H1 (cell line): ENCODE measurements at regions not wholly inside any gene's neighbourhood (a gene's known extent, or its start where the extent isn't known, plus 50 kb on each side); places are given as distances from the start of the nearest gene placed in this dataset.

ENCODE experiments used
- CTCF ChIA-PET: fragments of 300-600 bp; sonication (Branson Sonifier 250); formaldehyde crosslinking; loops from one replicate; lab custom pipeline; 2021; ENCODE audit not compliant: partially characterized antibody; lab: Charles Lee
- POLR2A ChIA-PET: fragments of 300-600 bp; sonication (Branson Sonifier 250); formaldehyde crosslinking; loops from one replicate; lab custom pipeline; 2021; ENCODE audit warnings: inconsistent platforms; ENCODE audit not compliant: partially characterized antibody; lab: Charles Lee
- DNase-seq, 2 experiments: peaks; one replicate each; pipeline versions ENCODE4 v3.0.0 to v3.0.0-alpha.2; 2010 to 2022; ENCODE audit warnings: low spot score in 2 of 2, low read depth in 1 of 2, mixed read lengths in 1 of 2
- FAIRE-seq: peaks from 2 replicates; lab custom pipeline; 2011; peaks lifted over from hg19 to GRCh38; lab: Jason Lieb, UNC
- H2AFZ ChIP-seq: 2 replicates; pipeline ENCODE4 v1.8.1; 2012; ENCODE audit warnings: low read length, inconsistent platforms
- H2AK5ac ChIP-seq: 2 replicates; pipeline ENCODE4 v1.6.1; 2013; ENCODE audit warnings: low read depth, low read length
- H2BK120ac ChIP-seq: replicated peaks from 2 replicates; pipeline ENCODE3; 2013; ENCODE audit warnings: low read depth, low read length, inconsistent platforms
- H2BK12ac ChIP-seq: 2 replicates; pipeline ENCODE4 v1.6.1; 2013; ENCODE audit warnings: low read depth, low read length
- H2BK15ac ChIP-seq: 2 replicates; pipeline ENCODE4 v1.6.1; 2013; ENCODE audit warnings: low read length
- H2BK20ac ChIP-seq: 2 replicates; pipeline ENCODE4 v1.6.1; 2013; ENCODE audit warnings: low read length
- H2BK5ac ChIP-seq: 2 replicates; pipeline ENCODE4 v1.6.1; 2013; ENCODE audit warnings: low read depth, low read length
- H3K14ac ChIP-seq: 2 replicates; pipeline ENCODE4 v1.6.1; 2013; ENCODE audit warnings: inconsistent platforms; ENCODE audit not compliant: insufficient read length
- H3K18ac ChIP-seq: 2 replicates; pipeline ENCODE4 v1.6.1; 2013; ENCODE audit warnings: low read length; ENCODE audit errors: extremely low read depth
- H3K23ac ChIP-seq: 2 replicates; pipeline ENCODE4 v1.6.1; 2013; ENCODE audit warnings: inconsistent platforms; ENCODE audit not compliant: insufficient read length
- H3K23me2 ChIP-seq: 2 replicates; pipeline ENCODE4 v1.6.1; 2013; ENCODE audit warnings: low read depth, low read length
- H3K27ac ChIP-seq: 2 replicates; pipeline ENCODE4 v1.6.1; 2011; ENCODE audit warnings: low read depth, low read length, inconsistent platforms
- H3K27me3 ChIP-seq, 4 experiments: replicated peaks in 1 of 4; 1 replicate in 1 of 4; 2 replicates in 3 of 4; pipeline versions ENCODE4 v1.6.1 to v1.8.1; 2011 to 2013; ENCODE audit warnings: low read length in 3 of 4, mild to moderate bottlenecking in 3 of 4, inconsistent platforms in 2 of 4, mixed read lengths in 2 of 4, moderate library complexity in 1 of 4; ENCODE audit not compliant: control insufficient read depth in 3 of 4, insufficient read depth in 3 of 4; ENCODE audit errors: extremely low read depth in 1 of 4
- H3K36me3 ChIP-seq, 4 experiments: 2 replicates each; pipeline versions ENCODE4 v1.6.1 to v1.8.1; 2011 to 2013; ENCODE audit warnings: mild to moderate bottlenecking in 4 of 4, low read length in 3 of 4, moderate library complexity in 2 of 4, control low read depth in 1 of 4, inconsistent platforms in 1 of 4; ENCODE audit not compliant: insufficient read depth in 4 of 4, control insufficient read depth in 2 of 4
- H3K4ac ChIP-seq: replicated peaks from 2 replicates; pipeline ENCODE3; 2013; ENCODE audit warnings: low read length, low read depth, mixed read lengths, inconsistent platforms; ENCODE audit not compliant: insufficient read length
- H3K4me1 ChIP-seq, 4 experiments: replicated peaks in 1 of 4; 1 replicate in 1 of 4; 2 replicates in 3 of 4; pipeline versions ENCODE4 v1.6.1 to v1.8.1; 2011 to 2013; ENCODE audit warnings: low read length in 3 of 4, inconsistent platforms in 2 of 4, mixed read lengths in 1 of 4; ENCODE audit not compliant: insufficient read depth in 4 of 4, control insufficient read depth in 3 of 4
- H3K4me2 ChIP-seq, 2 experiments: 2 replicates each; pipeline versions ENCODE4 v1.6.1 to v1.8.1; 2011 to 2013; ENCODE audit warnings: low read depth in 2 of 2, low read length in 2 of 2, control low read depth in 1 of 2, inconsistent platforms in 1 of 2, mild to moderate bottlenecking in 1 of 2; ENCODE audit not compliant: insufficient read depth in 1 of 2
- H3K4me3 ChIP-seq, 4 experiments: fragments of 200-600, 300-600 bp in 1 of 4; sonication (generic), shearing (Covaris generic), sonication (Bioruptor Twin) in 1 of 4; 2 replicates each; pipeline versions ENCODE4 v1.5.1 to v1.8.1; 2011 to 2016; ENCODE audit warnings: low read length in 4 of 4, low read depth in 3 of 4, control low read depth in 2 of 4, inconsistent platforms in 2 of 4, mild to moderate bottlenecking in 2 of 4, mixed read lengths in 1 of 4, moderate library complexity in 1 of 4; ENCODE audit not compliant: insufficient read depth in 2 of 4; ENCODE audit errors: extremely low read depth in 1 of 4
- H3K56ac ChIP-seq: replicated peaks from 2 replicates; pipeline ENCODE3; 2013; ENCODE audit warnings: low read depth, mild to moderate bottlenecking, mixed read lengths, low read length, inconsistent platforms; ENCODE audit not compliant: insufficient read length
- H3K79me1 ChIP-seq: 2 replicates; pipeline ENCODE4 v1.6.1; 2013; ENCODE audit warnings: low read depth, low read length, control low read depth
- H3K79me2 ChIP-seq, 2 experiments: 2 replicates each; pipeline versions ENCODE4 v1.6.1 to v1.8.1; 2012 to 2013; ENCODE audit warnings: low read length in 2 of 2, mild to moderate bottlenecking in 2 of 2, inconsistent platforms in 1 of 2; ENCODE audit not compliant: insufficient read depth in 2 of 2, control insufficient read depth in 1 of 2
- H3K9ac ChIP-seq, 4 experiments: replicated peaks in 1 of 4; 1 replicate in 1 of 4; 2 replicates in 3 of 4; pipeline versions ENCODE4 v1.6.1 to v1.8.1; 2011 to 2013; ENCODE audit warnings: low read depth in 3 of 4, low read length in 3 of 4, control low read depth in 2 of 4, mild to moderate bottlenecking in 2 of 4, moderate library complexity in 2 of 4, inconsistent platforms in 1 of 4; ENCODE audit errors: extremely low read depth in 1 of 4
- H3K9me3 ChIP-seq, 2 experiments: 2 replicates each; pipeline versions ENCODE4 v1.6.1 to v1.8.1; 2012 to 2013; ENCODE audit warnings: mild to moderate bottlenecking in 2 of 2, moderate library complexity in 2 of 2, control low read depth in 1 of 2, inconsistent platforms in 1 of 2, low read depth in 1 of 2, low read length in 1 of 2, mixed read lengths in 1 of 2; ENCODE audit not compliant: insufficient read depth in 2 of 2
- H4K20me1 ChIP-seq, 2 experiments: replicated peaks in 1 of 2; 2 replicates each; pipeline versions ENCODE3 to v1.8.1; 2011 to 2013; ENCODE audit warnings: inconsistent platforms in 2 of 2, low read length in 2 of 2, mild to moderate bottlenecking in 1 of 2; ENCODE audit not compliant: insufficient read depth in 2 of 2, control insufficient read depth in 1 of 2
- H4K5ac ChIP-seq: 2 replicates; pipeline ENCODE4 v1.6.1; 2013; ENCODE audit warnings: low read length, low read depth, mixed read lengths, inconsistent platforms; ENCODE audit not compliant: insufficient read length
- H4K8ac ChIP-seq: 2 replicates; pipeline ENCODE4 v1.8.0; 2013; ENCODE audit warnings: mild to moderate bottlenecking, moderate library complexity, low read length, inconsistent platforms; ENCODE audit not compliant: insufficient read depth; ENCODE audit errors: extremely low read depth
- H4K91ac ChIP-seq: replicated peaks from 2 replicates; pipeline ENCODE3; 2013; ENCODE audit warnings: low read length, mixed read lengths, inconsistent platforms; ENCODE audit not compliant: insufficient read length
- CBX8 ChIP-seq: fragments of 300-800, 300-1000 bp; sonication (generic); IDR thresholded peaks from 2 replicates; pipeline ENCODE4 v1.7.1; 2016; ENCODE audit warnings: low read depth, low read length, borderline replicate concordance
- CHD1 ChIP-seq: IDR thresholded peaks from 2 replicates; pipeline ENCODE4 v1.6.1; 2012; ENCODE audit warnings: low read depth, low read length, improper control_type of control experiment
- CREB1 ChIP-seq: IDR thresholded peaks from 2 replicates; pipeline ENCODE4 v1.6.1; 2012; ENCODE audit warnings: inconsistent platforms
- EP300 ChIP-seq, 2 experiments: IDR thresholded peaks; 1 replicate in 1 of 2; 2 replicates in 1 of 2; pipeline ENCODE4 v1.6.1; 2011 to 2012; ENCODE audit warnings: low read depth in 2 of 2, low read length in 2 of 2, mild to moderate bottlenecking in 2 of 2, borderline replicate concordance in 1 of 2, inconsistent platforms in 1 of 2, moderate library complexity in 1 of 2
- NRF1 ChIP-seq: IDR thresholded peaks from 2 replicates; pipeline ENCODE4 v1.6.1; 2011; ENCODE audit warnings: mild to moderate bottlenecking, low read depth, low read length, improper control_type of control experiment
- RFX5 ChIP-seq: IDR thresholded peaks from 2 replicates; pipeline ENCODE4 v1.6.1; 2011; ENCODE audit warnings: low read depth, low read length, improper control_type of control experiment, borderline replicate concordance
- SIN3A ChIP-seq, 2 experiments: IDR thresholded peaks in 1 of 2; conservative IDR thresholded peaks in 1 of 2; 2 replicates each; pipeline ENCODE4 v1.6.1; 2011 to 2012; ENCODE audit warnings: low read length in 2 of 2, improper control_type of control experiment in 1 of 2, low read depth in 1 of 2, mild to moderate bottlenecking in 1 of 2
- SIX5 ChIP-seq: IDR thresholded peaks from 2 replicates; pipeline ENCODE4 v1.6.1; 2011; ENCODE audit warnings: mild to moderate bottlenecking, low read depth, low read length
- SP1 ChIP-seq: IDR thresholded peaks from 2 replicates; pipeline ENCODE4 v1.6.1; 2011; ENCODE audit warnings: low read depth, low read length
- SP2 ChIP-seq: IDR thresholded peaks from 2 replicates; pipeline ENCODE4 v1.6.1; 2012; ENCODE audit warnings: mild to moderate bottlenecking, low read length, inconsistent platforms
- TAF1 ChIP-seq: IDR thresholded peaks from 2 replicates; pipeline ENCODE4 v1.6.1; 2011; ENCODE audit warnings: mild to moderate bottlenecking, low read depth, low read length
- YY1 ChIP-seq: IDR thresholded peaks from 2 replicates; pipeline ENCODE4 v1.6.1; 2011; ENCODE audit warnings: low read depth, mild to moderate bottlenecking, low read length
- WGBS, 2 experiments: shearing (Covaris generic) in 1 of 2; methylation state at CpG; one replicate each; pipeline versions ENCODE4 v1.1.6 to v1.1.7; 2013 to 2015; ENCODE audit warnings: low lambda C conversion rate in 2 of 2, mixed read lengths in 2 of 2, inconsistent platforms in 1 of 2, low coverage in 1 of 2, missing lambda C conversion rate in 1 of 2; ENCODE audit not compliant: insufficient replicate concordance in 2 of 2, insufficient coverage in 1 of 2, insufficient read length in 1 of 2; ENCODE audit errors: extremely low coverage in 1 of 2, missing lambda C conversion rate in 1 of 2; 5-methylcytosine and 5-hydroxymethylcytosine counted together
- TF ChIP-seq, protein P1 (sequence below): IDR thresholded peaks from 2 replicates; pipeline ENCODE4 v1.6.1; 2011; ENCODE audit warnings: low read length, improper control_type of control experiment

DNA sequence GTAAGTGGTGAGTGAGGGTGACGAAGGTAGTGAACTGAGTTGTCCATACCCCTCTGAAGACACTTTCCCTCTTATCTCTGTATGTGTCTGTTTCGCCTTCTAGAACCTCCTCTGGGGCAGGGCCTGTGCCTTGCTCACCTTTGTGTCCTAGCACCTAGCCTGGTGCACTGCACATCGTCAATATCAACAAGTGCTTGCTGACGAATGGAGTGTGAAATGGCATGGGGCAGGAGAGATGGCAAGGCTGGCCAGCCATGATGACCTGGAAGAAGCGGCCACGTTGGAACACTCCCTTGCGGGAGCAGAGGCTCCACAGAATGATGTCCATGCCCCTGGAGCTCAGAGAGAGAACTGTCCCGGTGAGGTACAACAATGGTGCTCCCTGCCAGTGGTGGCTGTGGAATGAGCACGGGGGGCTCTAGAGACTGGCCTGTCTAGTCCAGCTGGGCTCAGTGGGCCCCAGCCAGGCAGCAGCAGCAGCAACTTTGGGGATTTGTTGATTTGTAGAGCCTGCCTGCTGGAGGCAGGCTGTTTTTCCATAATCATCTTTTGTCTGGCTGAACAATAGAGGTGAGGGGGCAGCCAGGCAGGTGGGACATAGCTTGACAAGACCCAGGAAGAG, 112.2 kb upstream of the PJA1 start:
- H4K8ac ChIP-seq: peak overlapping the region; percentile 57; the same call in 1 of the 2 replicates
- no peaks in the 10 kb centered on the region for H3K79me2 ChIP-seq
- WGBS, 2 experiments: 74 to 100% methylated on average over 1 to 6 of the region's 9 CpGs
- H2AFZ ChIP-seq: no peak overlapping the region
- no peaks in the 10 kb centered on the region for H3K79me1 ChIP-seq
- peaks cover 3 to 19% (median 9%) of the 10 kb centered on the region in 4 experiments for H3K4me1 ChIP-seq
- no peak overlapping the region for H2BK5ac ChIP-seq
- no peak overlapping the region for H3K27ac ChIP-seq
- FAIRE-seq: no peak
- ChIA-PET CTCF (interaction anchor here (1.1 to 1.6 kb wide), 2 partner anchors 9 to 184 kb away, joined by 3 to 4 read pairs; no protein-coding TSS in a partner anchor), POLR2A (interaction anchor here (1.7 kb wide), 1 partner anchor 128 kb away, joined by 3 read pairs; no protein-coding TSS in a partner anchor)
- peaks cover 1 to 14% (median 6%) of the 10 kb centered on the region in 4 experiments for H3K27me3 ChIP-seq
- H3K9ac ChIP-seq: no peak overlapping the region
- H2BK120ac ChIP-seq: no peak overlapping the region
- H4K20me1 ChIP-seq: no peaks in the 10 kb centered on the region
- no peaks in the 10 kb centered on the region for H3K9me3 ChIP-seq
- H3K4me3 ChIP-seq: no peak overlapping the region
- H3K4ac ChIP-seq: no peak overlapping the region
- H3K56ac ChIP-seq: no peak overlapping the region
- no peak overlapping the region for H2BK15ac ChIP-seq
- H2AK5ac ChIP-seq: no peak overlapping the region
- H4K5ac ChIP-seq: no peak overlapping the region
- H3K14ac ChIP-seq: no peak overlapping the region
- H2BK20ac ChIP-seq: peak overlapping the region; percentile 55; the same call in 1 of the 2 replicates
- peak overlapping the region; percentile 78; the same call in 1 of the 2 replicates for H3K18ac ChIP-seq
- DNase-seq: no peak
- no peaks in the 10 kb centered on the region for H3K23me2 ChIP-seq
- H4K91ac ChIP-seq: no peak overlapping the region
- no peak overlapping the region for H3K23ac ChIP-seq
- peak overlapping the region; percentile 6; the same call in 1 of the 2 replicates for H2BK12ac ChIP-seq
- H3K4me2 ChIP-seq: peak overlapping the region in 1 of 2 experiments; percentile 46; a peak in 1 of 4 replicates
- H3K36me3 ChIP-seq: no peaks in the 10 kb centered on the region
- TF ChIP-seq SIX5: no peak
- no peak for TF ChIP-seq CBX8
- no peak for TF ChIP-seq SP2
- no peak for TF ChIP-seq RFX5
- TF ChIP-seq NRF1: no peak
- TF ChIP-seq YY1: no peak
- TF ChIP-seq CHD1: no peak
- TF ChIP-seq SP1: no peak
- no peak for TF ChIP-seq CREB1
- no peak for TF ChIP-seq SIN3A (conservative IDR thresholded peaks at IDR 0.05 in 1 of 2, IDR thresholded peaks at IDR 0.05 in 1 of 2; ENCODE audit: low read depth in 1 of 2, low read length in 2 of 2)
- TF ChIP-seq, protein P1, sequence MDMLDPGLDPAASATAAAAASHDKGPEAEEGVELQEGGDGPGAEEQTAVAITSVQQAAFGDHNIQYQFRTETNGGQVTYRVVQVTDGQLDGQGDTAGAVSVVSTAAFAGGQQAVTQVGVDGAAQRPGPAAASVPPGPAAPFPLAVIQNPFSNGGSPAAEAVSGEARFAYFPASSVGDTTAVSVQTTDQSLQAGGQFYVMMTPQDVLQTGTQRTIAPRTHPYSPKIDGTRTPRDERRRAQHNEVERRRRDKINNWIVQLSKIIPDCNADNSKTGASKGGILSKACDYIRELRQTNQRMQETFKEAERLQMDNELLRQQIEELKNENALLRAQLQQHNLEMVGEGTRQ: no peak
- no peak for TF ChIP-seq EP300 (IDR thresholded peaks at IDR 0.05; ENCODE audit: borderline replicate concordance in 1 of 2, low read depth in 2 of 2, low read length in 2 of 2)
- TF ChIP-seq TAF1: no peak
